ENCODE measurements at regions not wholly inside any gene's neighbourhood (a gene's known extent, or its start where the extent isn't known, plus 50 kb on each side); places are given as distances from the start of the nearest gene placed in this dataset.

DNA sequence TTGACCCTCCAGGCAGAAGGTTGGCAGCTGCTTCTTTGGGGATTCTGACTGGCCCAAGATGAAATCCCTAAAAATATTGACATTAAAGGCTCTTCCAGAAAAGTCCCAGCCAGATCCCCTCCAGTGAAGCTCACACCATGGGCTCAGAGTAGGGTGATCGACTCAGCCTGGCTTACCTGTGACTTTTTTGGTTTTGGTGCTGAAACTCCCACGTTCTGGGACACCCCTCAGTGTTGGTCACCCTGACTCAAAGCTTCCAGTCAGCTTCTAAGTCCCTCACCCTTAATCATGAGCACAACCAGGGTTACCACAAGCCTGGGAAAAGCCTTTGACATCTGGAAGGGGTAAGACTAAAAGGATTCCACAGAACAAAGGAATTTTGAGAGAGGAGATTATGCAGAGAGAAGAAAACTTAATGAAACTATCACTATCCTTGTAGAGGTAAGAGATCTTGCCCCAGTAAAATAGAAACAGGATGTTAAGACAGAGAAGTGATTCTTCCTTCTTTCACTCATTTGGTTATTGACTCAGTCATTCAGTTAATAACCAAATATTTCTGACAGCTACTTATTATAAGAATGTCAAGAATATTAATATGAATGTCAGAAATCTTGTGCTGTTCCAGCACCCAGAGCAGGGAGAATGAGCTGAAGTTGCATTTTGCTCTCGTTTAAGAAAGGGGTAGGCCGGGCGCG, 66.8 kb upstream of the SEC11C start:
- TF ChIP-seq, protein P1, sequence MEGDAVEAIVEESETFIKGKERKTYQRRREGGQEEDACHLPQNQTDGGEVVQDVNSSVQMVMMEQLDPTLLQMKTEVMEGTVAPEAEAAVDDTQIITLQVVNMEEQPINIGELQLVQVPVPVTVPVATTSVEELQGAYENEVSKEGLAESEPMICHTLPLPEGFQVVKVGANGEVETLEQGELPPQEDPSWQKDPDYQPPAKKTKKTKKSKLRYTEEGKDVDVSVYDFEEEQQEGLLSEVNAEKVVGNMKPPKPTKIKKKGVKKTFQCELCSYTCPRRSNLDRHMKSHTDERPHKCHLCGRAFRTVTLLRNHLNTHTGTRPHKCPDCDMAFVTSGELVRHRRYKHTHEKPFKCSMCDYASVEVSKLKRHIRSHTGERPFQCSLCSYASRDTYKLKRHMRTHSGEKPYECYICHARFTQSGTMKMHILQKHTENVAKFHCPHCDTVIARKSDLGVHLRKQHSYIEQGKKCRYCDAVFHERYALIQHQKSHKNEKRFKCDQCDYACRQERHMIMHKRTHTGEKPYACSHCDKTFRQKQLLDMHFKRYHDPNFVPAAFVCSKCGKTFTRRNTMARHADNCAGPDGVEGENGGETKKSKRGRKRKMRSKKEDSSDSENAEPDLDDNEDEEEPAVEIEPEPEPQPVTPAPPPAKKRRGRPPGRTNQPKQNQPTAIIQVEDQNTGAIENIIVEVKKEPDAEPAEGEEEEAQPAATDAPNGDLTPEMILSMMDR (IDR thresholded peaks at IDR 0.05): no peak
- TF ChIP-seq POLR2A (IDR thresholded peaks at IDR 0.05): no peak

All from heart left ventricle (tissue), 13 donors.